SH-SY5Y (cell line): ENCODE measurements at regions not wholly inside any gene's neighbourhood (a gene's known extent, or its start where the extent isn't known, plus 50 kb on each side); places are given as distances from the start of the nearest gene placed in this dataset.

ENCODE experiments used
- GATA2 ChIP-seq: IDR thresholded peaks from 2 replicates; pipeline ENCODE4 v1.6.1; 2011; ENCODE audit warnings: mild to moderate bottlenecking, low read depth, low read length
- GATA3 ChIP-seq: IDR thresholded peaks from 2 replicates; pipeline ENCODE4 v1.6.1; 2011; ENCODE audit warnings: low read depth, mild to moderate bottlenecking, low read length, moderate library complexity

GRCh38 chr10:44016589-44017482 lies 368.1 kb downstream of the CXCL12 start:
- TF ChIP-seq GATA2: no peak
- no peak for TF ChIP-seq GATA3
